HG03442 (cell line): ENCODE measurements at regions not wholly inside any gene's neighbourhood (a gene's known extent, or its start where the extent isn't known, plus 50 kb on each side); places are given as distances from the start of the nearest gene placed in this dataset.

Experiments used
- ATAC-seq: cut with Tn5 transposase; IDR thresholded peaks from one replicate; pipeline ENCODE4 v1.9.1; 2021; ENCODE audit warnings: mild to moderate bottlenecking, moderate library complexity; ENCODE audit not compliant: unreplicated experiment

DNA sequence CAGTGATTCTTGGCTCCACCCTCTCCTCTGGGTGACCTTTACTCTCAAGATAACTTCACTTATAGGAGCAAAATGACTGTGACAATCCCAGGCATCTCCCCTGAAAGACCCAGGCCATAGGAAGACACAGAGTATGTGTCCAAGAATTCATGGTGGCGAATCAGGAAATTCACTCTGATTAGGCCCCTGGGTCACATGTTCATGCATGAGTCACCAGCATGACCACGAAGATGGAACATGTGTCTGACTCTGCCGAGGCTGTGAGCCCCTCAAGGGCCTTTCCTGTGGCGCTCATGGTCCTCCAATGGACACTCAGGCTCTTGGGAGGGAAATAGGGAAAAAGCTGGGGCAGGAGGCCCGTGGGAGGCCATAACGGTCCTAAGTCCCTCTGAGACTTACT, 74.0 kb upstream of the TEX51 start:
- no peak for ATAC-seq

DNA sequence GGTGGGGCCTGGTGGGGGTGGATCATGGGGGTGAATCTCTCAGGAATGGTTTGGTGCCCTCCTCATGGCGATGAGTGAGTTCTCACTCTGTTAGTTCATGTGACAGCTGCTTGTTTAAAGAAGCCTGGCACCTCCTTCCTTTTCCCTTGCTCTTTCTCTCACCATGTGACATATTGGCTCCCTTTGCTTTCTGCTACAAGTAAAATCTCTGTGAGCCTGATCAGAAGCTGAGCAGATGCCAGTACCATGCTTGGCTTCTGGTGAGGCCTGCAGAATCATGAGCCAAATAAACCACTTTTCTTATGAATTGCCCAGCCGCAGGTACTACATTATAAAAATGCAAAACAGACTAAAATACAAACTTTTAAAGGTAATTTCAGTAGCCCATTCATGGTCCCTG, 73.4 kb upstream of the TEX51 start:
- ATAC-seq = no peak

DNA sequence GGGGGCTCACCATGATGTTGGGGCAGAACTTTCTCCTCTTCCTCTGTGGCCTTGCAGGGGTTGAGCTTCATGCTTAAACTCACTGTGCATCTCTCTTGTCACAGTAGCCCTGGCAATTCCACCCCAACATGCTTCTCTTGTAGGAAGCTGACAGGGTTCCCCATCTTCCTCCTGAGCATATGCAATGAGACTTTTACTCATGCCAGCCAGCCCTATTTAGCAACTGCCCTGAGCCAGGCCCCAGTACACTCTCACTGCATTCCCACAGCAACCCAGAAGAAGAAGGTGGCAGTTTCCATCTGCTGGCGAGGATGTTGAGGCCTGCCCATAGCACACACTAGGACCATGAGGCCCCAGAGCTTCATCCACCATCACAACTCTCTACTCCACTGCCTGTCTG, 72.2 kb upstream of the TEX51 start:
- no peak for ATAC-seq

DNA sequence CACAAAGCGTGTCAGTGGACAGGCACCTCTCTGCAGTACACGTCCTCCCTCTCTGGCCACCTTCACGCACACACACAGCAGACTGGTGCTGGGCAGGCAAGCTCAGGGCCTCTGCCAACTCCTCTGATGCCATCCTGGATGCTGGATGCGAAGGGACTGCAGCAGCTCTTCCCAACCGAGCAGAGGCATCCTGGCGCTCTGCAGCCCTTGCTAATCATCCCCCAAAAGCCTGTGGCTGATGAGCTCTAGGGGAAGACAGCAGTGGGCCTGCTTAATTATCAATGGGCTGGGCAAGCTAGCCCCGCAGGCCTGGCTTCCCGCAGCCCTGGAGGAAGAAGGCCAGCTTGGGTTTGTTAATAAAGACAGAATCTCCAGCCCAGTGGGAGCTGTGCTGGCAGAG, 71.3 kb upstream of the TEX51 start:
- no peak for ATAC-seq

DNA sequence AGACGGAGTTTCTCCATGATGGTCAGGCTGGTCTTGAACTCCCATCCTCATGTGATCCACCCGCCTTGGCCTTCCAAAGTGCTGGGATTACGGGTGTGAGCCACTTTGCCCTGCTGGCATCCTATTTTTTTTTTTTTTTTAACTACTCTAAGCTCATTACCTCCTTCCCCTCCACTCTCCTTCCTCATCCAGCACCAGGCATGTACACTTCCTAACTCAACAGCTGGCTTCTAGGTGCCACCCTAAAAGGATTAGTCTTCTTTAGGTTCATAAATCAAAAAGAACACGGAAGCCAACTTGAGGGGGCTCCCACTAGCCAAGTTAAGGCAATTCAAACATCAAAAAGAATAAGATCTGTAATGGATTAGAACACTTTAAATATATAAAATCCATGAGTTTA, 70.6 kb upstream of the TEX51 start:
- ATAC-seq = no peak

DNA sequence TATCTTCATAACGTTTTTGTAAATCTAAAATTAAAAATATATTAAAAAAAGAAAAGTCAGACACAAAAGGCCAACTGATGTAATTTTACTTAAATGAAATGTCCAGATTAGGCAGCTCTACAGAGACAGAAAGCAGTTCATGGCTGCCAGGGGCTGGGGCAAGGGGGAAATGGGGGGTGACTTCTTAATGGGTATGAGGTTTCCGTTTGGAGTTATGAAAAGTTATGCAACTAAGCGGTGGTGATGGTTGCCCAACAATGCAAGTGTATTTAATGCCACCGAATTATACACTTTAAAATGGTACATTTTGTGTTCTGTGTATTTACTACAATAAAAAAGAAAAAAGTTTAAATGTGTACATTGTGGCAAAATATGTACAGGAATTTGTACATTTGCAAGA, 70.2 kb upstream of the TEX51 start:
- no peak for ATAC-seq

DNA sequence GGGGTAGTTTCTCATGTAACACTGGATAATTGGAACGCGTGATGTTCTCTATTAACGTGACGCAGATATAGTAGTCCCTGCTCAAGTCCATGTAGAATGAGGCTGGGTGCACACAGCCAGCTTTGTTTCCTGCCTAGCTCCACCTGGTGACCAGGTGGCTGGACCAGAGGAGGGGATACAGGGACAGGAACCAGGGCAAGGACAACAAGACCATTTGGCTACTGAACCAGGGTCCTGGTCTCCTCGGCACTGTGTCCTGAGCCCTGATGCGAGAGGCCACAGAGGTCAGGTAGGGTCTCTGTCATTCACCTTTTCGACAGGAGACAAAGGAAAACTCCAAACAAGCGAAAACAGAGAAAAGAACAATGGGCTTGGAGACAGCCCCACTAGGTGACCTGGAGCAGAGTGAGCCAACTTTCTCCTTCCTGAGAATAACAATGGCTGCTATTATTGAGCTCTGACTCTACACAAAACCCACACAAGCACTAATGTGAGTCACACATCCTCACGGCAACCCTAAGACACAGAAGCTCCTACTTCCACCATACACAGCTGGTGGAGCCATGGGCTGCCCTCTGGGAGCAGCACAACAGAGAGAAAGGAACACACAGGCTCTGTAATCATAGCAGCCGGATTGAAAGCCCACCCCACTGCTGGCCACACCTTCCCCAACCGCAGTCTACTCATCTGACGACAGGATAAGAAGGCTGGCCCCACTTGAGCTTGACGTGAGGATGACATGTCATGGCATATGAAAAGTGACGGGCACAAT, 67.3 kb upstream of the TEX51 start:
- ATAC-seq = no peak

DNA sequence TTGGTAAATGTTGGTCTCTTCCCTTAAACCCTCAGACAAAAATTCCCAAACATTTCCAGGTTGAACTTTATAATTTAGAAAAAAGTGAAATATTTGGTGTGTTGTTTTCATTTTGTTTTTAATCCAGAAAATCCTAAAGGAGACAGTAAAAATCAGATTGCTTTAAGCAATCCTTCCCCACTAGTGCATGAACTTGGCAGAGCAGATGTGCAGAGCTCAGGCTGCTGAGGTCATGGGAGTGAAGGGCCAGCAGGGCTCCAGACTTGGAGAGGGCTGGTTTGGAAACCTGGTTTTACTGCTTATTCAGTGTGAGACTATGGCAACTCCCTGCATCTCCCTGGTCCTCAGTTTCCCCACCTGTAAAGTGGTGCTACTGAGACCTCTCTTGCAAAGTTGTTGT, 66.7 kb upstream of the TEX51 start:
- no peak for ATAC-seq

DNA sequence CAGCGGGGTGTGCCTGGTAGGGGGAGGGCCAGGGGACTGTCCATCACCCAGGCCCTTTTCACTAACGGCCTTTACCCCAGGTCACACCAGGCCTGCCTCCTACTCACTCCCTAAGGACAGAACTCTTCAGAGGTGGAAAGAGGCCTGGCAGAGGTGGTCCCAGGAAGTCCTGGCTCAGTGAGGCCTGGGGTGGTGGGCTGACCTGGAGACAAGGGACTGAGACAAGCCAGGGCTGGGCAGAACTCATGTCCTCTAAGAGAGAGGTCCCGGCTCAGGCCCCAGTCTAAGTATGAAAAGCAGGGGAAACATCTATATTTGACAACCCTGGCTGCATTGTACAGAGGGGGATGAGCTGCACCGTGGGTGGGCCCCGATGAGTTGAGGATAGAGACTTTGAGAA, 65.9 kb upstream of the TEX51 start:
- no peak for ATAC-seq

DNA sequence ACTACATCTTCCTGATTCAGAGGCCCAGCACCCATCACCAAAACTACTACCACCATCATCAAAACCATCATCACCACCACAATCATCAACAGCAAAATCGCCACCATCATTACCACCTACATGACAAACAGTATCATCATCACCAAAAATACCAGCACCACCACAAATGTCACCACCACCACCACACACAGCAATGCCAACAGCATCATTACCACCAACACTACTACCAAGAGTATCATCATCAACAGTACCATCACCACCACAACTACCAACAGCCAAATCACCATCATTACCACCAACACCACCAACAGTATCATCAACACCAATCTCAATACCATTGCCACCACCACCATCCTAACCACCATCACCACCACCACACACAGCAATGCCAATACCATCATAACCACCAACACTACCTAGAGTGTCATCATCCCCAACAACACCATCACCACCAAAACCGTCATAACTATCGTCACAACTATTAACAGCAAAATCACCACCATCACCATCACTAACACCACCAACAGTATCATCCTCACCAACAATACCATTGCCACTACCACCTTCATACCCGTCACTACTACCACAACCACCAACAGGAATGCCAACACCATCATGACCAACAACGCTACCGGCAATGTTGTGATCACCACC, 64.6 kb upstream of the TEX51 start:
- ATAC-seq = no peak

DNA sequence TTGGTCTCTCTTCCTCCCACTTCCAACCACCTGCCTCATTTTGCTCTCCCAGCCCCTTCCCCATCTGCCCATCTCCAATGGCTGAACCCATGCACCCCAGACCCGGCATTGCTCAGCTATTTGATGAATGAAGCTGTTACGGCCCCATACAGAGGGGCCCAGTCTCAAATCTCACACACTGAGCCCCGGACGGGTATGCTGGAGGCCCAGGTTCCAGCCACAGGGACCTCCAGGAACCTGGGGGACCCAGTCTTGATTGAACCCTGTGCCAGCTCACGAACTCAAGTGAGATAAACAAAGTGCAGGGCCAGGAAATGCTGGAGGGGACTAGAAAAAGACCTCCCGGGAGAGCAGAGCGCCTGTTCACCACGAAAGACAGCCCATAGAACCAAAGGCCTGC, 63.4 kb upstream of the TEX51 start:
- ATAC-seq = no peak

DNA sequence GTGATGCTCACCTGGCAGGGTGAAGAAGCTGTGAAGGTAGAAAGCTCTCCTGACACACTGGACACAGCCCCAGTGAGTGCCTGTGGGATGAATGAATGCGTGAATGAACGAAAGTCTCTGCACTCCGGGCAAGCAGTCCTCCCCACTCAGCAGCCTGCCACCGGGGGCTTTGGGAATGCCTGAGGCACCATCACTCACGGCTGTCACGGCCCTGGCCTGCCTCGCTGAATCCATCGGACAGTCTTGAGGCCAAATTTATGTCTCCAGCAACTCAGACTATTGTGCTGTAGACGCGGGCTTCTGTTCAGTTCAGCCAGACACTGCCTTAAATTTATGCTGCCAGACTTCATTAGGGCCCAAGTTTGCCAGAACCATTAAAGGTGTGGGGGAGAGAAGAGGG, 62.9 kb upstream of the TEX51 start:
- ATAC-seq = no peak

DNA sequence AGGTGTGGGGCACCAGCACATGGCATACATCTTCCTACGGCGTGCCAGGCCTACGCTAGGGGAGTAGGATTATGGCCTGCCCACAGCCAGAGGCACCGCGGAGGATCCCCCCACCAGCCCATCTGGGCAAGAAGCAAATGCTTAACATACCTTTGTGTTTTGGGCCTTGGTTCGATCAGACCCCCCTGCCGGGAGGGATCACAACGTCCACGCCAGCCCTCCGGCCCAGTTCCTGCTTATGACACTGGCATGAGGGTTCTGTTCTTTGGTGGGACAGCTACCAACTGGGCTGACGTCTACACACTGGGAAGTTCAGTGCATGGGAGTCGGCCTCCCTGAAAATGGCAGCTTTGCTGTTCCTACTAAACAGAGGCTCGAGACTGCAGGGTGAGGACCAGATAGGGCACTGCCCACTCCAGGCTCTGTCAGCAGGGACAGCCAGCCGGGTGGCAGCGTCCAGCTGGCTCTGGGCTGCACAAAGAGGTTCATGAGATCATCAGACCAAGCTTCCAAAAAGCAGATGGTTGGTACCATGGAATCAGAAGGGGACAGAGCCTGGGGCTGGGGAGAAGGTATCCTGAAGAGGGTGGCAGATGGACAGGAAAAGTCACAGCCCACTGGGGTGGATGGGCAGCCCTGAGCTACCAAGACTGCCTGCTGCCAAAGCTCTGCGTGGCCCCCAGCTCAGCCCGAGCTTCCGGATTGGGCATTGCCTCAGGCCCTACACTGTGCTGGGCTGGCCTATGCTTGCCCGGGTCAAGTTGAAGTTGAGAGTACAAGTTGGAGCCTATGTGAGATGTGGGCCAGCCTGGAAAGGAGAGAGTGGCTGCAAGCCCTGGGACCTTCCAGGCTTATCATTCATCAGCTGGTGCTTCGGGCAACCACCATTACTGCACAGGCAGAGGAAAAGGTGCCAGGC, 61.7 kb upstream of the TEX51 start:
- no peak for ATAC-seq

DNA sequence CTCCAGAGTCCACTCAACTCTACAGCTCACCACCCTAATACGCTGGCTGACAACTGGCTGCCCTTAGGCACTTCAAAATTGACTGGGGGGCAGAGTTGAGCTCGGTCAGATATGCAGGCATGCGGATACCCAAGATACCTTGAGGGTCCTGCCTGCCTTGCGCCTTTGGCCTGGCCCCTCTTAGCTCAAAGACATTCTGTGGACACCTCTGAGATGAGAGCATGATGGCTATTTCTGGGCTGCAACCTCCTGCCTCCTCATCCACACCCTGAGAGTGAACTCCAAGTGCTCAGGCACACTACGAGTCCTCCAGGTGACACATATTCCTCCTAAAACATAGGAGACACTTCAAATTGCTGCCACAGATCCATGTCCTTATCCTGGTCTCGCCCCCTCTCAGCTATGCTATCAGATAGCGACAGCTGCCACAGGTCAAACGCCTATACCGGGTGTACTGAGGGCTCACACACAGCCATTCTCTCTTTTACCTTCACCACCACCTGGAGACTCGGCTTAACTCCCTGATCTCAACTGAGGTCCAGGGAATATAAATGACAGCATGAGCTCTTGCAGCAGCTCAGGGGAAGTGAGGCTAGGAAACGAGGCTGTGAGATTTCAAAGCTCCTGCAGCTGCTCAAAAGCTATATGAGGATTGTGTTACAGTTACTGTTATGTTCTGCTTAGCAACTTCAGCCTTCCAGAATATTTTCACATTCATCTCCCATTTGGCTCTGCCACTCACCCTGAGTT, 60.5 kb upstream of the TEX51 start:
- no peak for ATAC-seq

DNA sequence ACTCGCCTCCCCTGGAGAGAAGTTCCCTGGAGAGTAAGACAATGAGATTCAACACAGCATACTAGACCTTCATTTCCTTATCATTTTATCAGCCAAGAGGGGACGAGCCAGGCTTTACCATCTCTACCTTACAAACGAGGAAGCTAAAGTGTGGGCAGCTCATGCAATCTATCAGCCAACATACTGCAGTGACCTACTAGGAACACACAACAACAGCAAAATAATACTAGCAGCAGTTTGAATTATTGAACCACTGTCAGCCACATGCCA, 60.0 kb upstream of the TEX51 start:
- ATAC-seq = no peak

DNA sequence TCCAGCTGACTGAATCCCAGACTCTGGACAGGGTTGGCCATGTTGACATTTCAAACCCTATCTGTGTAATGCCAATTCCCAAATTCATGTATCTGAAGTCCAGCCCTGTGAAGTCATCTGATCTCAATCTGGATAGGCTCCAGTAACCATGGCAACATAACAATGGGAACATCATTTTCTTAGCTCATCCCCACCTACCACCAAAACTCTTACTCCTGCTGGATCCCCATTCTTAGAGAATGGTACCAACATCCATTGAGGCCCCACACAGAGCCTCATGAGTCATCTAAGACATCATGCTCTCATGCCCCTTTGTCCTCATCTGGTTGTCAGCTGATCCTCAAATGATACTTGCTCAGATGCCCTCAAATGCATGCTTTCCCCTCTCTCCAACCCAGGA, 58.9 kb upstream of the TEX51 start:
- ATAC-seq = no peak

DNA sequence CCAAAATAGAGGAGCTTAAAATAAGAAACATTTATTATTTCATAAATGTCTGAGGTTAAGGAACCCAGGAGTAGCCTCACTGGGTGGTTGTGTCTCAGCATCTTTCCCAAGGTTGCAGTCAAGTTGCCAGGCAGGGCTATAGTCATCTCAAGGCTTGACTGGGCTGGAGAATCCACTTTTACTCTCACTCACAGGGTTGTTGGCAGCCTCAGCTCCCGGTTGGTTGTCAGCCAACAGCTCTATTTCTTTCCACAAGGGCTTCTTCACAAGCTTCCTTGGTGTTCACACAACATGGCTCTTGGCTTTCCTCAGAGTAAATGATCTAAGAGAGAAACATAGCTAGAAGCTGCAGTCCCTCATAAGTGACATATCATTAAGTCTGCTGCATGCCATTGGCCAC, 55.6 kb upstream of the TEX51 start:
- no peak for ATAC-seq

DNA sequence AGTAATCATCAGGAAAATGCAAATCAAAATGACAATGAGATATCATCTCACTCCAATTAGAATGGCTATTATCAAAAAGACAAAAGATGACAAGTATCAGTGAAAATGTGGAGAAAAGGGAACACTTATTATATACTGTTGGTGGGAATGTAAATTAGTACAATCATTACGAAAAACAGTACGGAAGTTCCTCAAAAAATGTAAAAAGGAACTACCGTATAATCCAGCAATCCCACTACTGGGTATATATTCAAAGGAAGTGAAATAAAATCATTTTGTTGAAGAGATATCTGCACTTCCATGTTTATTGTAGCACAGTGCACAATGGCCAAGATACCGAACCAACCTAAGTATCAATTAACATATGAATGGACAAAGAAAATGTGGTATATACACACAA, 52.4 kb upstream of the TEX51 start:
- no peak for ATAC-seq
